ENCODE measurements at regions not wholly inside any gene's neighbourhood (a gene's known extent, or its start where the extent isn't known, plus 50 kb on each side); places are given as distances from the start of the nearest gene placed in this dataset.

DNA sequence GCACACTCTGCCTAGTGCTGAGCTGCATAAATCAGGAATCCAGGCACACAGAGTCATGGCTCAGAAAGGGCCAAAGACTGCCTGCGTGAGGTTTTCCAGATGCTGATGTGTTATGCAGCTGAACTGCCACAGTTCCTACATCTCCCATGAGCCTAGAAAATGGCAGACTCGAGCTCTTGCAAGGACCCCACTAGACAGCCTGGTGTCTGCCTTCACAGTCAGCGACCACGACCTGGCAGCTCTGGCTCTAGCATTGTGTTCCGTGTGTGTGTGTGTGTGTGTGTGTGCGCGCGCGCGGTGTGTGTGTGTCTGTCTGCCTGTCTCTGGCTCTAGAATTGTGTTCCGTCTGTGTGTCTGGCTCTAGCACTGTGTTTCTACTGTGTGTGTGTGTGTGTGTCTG lies 203.6 kb upstream of the AGTR2 start:
- no peak for TF ChIP-seq POLR2AphosphoS5 (IDR thresholded peaks at IDR 0.05)
- TF ChIP-seq, protein P1, sequence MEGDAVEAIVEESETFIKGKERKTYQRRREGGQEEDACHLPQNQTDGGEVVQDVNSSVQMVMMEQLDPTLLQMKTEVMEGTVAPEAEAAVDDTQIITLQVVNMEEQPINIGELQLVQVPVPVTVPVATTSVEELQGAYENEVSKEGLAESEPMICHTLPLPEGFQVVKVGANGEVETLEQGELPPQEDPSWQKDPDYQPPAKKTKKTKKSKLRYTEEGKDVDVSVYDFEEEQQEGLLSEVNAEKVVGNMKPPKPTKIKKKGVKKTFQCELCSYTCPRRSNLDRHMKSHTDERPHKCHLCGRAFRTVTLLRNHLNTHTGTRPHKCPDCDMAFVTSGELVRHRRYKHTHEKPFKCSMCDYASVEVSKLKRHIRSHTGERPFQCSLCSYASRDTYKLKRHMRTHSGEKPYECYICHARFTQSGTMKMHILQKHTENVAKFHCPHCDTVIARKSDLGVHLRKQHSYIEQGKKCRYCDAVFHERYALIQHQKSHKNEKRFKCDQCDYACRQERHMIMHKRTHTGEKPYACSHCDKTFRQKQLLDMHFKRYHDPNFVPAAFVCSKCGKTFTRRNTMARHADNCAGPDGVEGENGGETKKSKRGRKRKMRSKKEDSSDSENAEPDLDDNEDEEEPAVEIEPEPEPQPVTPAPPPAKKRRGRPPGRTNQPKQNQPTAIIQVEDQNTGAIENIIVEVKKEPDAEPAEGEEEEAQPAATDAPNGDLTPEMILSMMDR (IDR thresholded peaks at IDR 0.05): no peak
- no peak for TF ChIP-seq POLR2A (IDR thresholded peaks at IDR 0.05)

All from stomach (tissue), 4 donors.